DND-41 (cell line): ENCODE measurements at regions not wholly inside any gene's neighbourhood (a gene's known extent, or its start where the extent isn't known, plus 50 kb on each side); places are given as distances from the start of the nearest gene placed in this dataset.

Experiments used
- ATAC-seq: fragments of 200-7000 bp; cut with Tn5 transposase; 3 replicates; pipeline ENCODE4 v1.9.1; 2021; ENCODE audit warnings: low read depth; ENCODE audit not compliant: insufficient read depth
- DNase-seq: peaks from one replicate; pipeline ENCODE4 v3.0.0-alpha.2; 2020
- H2AFZ ChIP-seq: 2 replicates; pipeline ENCODE4 v1.6.0; 2012; ENCODE audit warnings: low read depth, low read length
- H3K27ac ChIP-seq: 2 replicates; pipeline ENCODE4 v1.5.1; 2012; ENCODE audit warnings: low read length, inconsistent platforms
- H3K27me3 ChIP-seq: fragments of 200-600 bp; sonication (generic); 2 replicates; pipeline ENCODE4 v1.6.0; 2012; ENCODE audit warnings: low read length, mild to moderate bottlenecking, inconsistent platforms; ENCODE audit not compliant: insufficient read depth, poor library complexity
- H3K36me3 ChIP-seq: 2 replicates; pipeline ENCODE4 v1.5.1; 2012; ENCODE audit warnings: low read length, inconsistent platforms; ENCODE audit not compliant: insufficient read depth
- H3K4me1 ChIP-seq: 2 replicates; pipeline ENCODE4 v1.5.1; 2012; ENCODE audit warnings: mild to moderate bottlenecking, low read length; ENCODE audit not compliant: insufficient read depth
- H3K4me2 ChIP-seq: 2 replicates; pipeline ENCODE4 v1.6.0; 2012; ENCODE audit warnings: mild to moderate bottlenecking, moderate library complexity, low read length, inconsistent platforms; ENCODE audit not compliant: insufficient read depth
- H3K4me3 ChIP-seq, 2 experiments: fragments of 200-600 bp in 1 of 2; shearing (Covaris generic) in 1 of 2; 2 replicates each; pipeline ENCODE4 v1.5.1; 2012 to 2016; ENCODE audit warnings: inconsistent platforms in 2 of 2, low read length in 2 of 2, mild to moderate bottlenecking in 2 of 2, low read depth in 1 of 2, moderate library complexity in 1 of 2
- H3K79me2 ChIP-seq: 2 replicates; pipeline ENCODE4 v1.6.0; 2012; ENCODE audit warnings: low read length, inconsistent platforms; ENCODE audit not compliant: insufficient read depth
- H3K9ac ChIP-seq: 2 replicates; pipeline ENCODE4 v1.6.0; 2012; ENCODE audit warnings: low read depth, mild to moderate bottlenecking, inconsistent platforms, low read length, moderate library complexity
- H3K9me3 ChIP-seq: 2 replicates; pipeline ENCODE4 v1.5.1; 2012; ENCODE audit warnings: low read length, moderate library complexity, mild to moderate bottlenecking, inconsistent platforms; ENCODE audit not compliant: insufficient read depth, severe bottlenecking
- H4K20me1 ChIP-seq: 2 replicates; pipeline ENCODE4 v1.6.0; 2012; ENCODE audit warnings: low read length; ENCODE audit not compliant: insufficient read depth
- CTCF ChIP-seq: IDR thresholded peaks from 2 replicates; pipeline ENCODE4 v1.5.1; 2012; ENCODE audit warnings: borderline replicate concordance, low read length, moderate library complexity, mild to moderate bottlenecking; ENCODE audit not compliant: poor library complexity, severe bottlenecking; ENCODE audit errors: extremely low read depth
- EZH2 ChIP-seq: IDR thresholded peaks from 3 replicates; pipeline ENCODE4 v1.6.1; 2012; ENCODE audit warnings: borderline replicate concordance, low read depth, mild to moderate bottlenecking, moderate library complexity, low read length, inconsistent platforms; ENCODE audit not compliant: severe bottlenecking

GRCh38 chr9:119884438-119884837 is 515.2 kb upstream of the BRINP1 start:
- no peaks in the 10 kb centered on the region for H3K79me2 ChIP-seq

GRCh38 chr9:119881898-119882297 is 512.7 kb upstream of the BRINP1 start:
- Histone ChIP-seq H3K27ac (no peak overlapping the region), H3K4me3 (no peak overlapping the region), H4K20me1 (no peaks in the 10 kb centered on the region), H3K36me3 (no peaks in the 10 kb centered on the region), H3K79me2 (no peaks in the 10 kb centered on the region), H3K9ac (no peak overlapping the region), H3K4me1 (no peaks in the 10 kb centered on the region), H3K4me2 (no peak overlapping the region), H3K27me3 (no peaks in the 10 kb centered on the region), H3K9me3 (no peaks in the 10 kb centered on the region), H2AFZ (no peak overlapping the region)
- DNase-seq (no peak), ATAC-seq (no peak)
- TF ChIP-seq EZH2 (no peak), CTCF (no peak)

More at GRCh38 chr9:119884438-119884837, 515.2 kb upstream of the BRINP1 start:
- Histone ChIP-seq H3K27ac (no peak overlapping the region), H3K27me3 (no peaks in the 10 kb centered on the region), H3K4me1 (no peaks in the 10 kb centered on the region), H3K4me2 (no peak overlapping the region), H3K4me3 (no peak overlapping the region), H3K36me3 (no peaks in the 10 kb centered on the region), H3K9me3 (no peaks in the 10 kb centered on the region), H3K9ac (no peak overlapping the region), H2AFZ (no peak overlapping the region), H4K20me1 (no peaks in the 10 kb centered on the region)
- no peak for DNase-seq
- TF ChIP-seq CTCF (no peak), EZH2 (no peak)
- ATAC-seq: no peak

GRCh38 chr9:119880361-119880760 is 511.1 kb upstream of the BRINP1 start:
- H2AFZ ChIP-seq: no peak overlapping the region
- DNase-seq (no peak), ATAC-seq (no peak)
- H4K20me1 ChIP-seq: no peaks in the 10 kb centered on the region
- no peaks in the 10 kb centered on the region for H3K4me1 ChIP-seq
- no peak overlapping the region for H3K4me2 ChIP-seq
- no peaks in the 10 kb centered on the region for H3K9me3 ChIP-seq
- H3K27me3 ChIP-seq: no peaks in the 10 kb centered on the region
- no peaks in the 10 kb centered on the region for H3K36me3 ChIP-seq
- H3K27ac ChIP-seq: no peak overlapping the region
- no peaks in the 10 kb centered on the region for H3K79me2 ChIP-seq
- no peak overlapping the region for H3K4me3 ChIP-seq
- no peak for TF ChIP-seq CTCF
- TF ChIP-seq EZH2: no peak
- no peak overlapping the region for H3K9ac ChIP-seq

GRCh38 chr9:119877306-119877705 is 508.1 kb upstream of the BRINP1 start:
- H3K9ac ChIP-seq: no peak overlapping the region
- no peak overlapping the region for H3K4me3 ChIP-seq
- TF ChIP-seq EZH2 (no peak), CTCF (no peak)
- no peaks in the 10 kb centered on the region for H3K36me3 ChIP-seq
- no peaks in the 10 kb centered on the region for H4K20me1 ChIP-seq
- H3K79me2 ChIP-seq: no peaks in the 10 kb centered on the region
- no peak for DNase-seq
- H3K27me3 ChIP-seq: no peaks in the 10 kb centered on the region
- ATAC-seq: no peak
- no peak overlapping the region for H3K4me2 ChIP-seq
- no peaks in the 10 kb centered on the region for H3K9me3 ChIP-seq
- H3K4me1 ChIP-seq: no peaks in the 10 kb centered on the region
- H2AFZ ChIP-seq: no peak overlapping the region
- no peak overlapping the region for H3K27ac ChIP-seq
